Keratinocyte (primary cell): ENCODE measurements at regions not wholly inside any gene's neighbourhood (a gene's known extent, or its start where the extent isn't known, plus 50 kb on each side); places are given as distances from the start of the nearest gene placed in this dataset.

Experiments
- DNase-seq: peaks from one replicate; pipeline ENCODE4 v3.0.0-alpha.2; 2011; ENCODE audit warnings: low read depth, missing footprints, low spot score
- FAIRE-seq: peaks from 2 replicates; lab custom pipeline; 2011; peaks lifted over from hg19 to GRCh38; lab: Jason Lieb, UNC
- H2AFZ ChIP-seq: 2 replicates; pipeline ENCODE4 v1.6.0; 2012; ENCODE audit warnings: low read length, control low read depth, inconsistent platforms; ENCODE audit not compliant: control insufficient read depth
- H3K27ac ChIP-seq: 2 replicates; pipeline ENCODE4 v1.5.1; 2011; ENCODE audit warnings: low read length; ENCODE audit not compliant: control insufficient read depth, insufficient read depth
- H3K27me3 ChIP-seq: 3 replicates; pipeline ENCODE4 v1.6.0; 2011; ENCODE audit warnings: low read length; ENCODE audit not compliant: control insufficient read depth, insufficient read depth; ENCODE audit errors: extremely low read depth
- H3K36me3 ChIP-seq, 2 experiments: 2 replicates in 1 of 2; 3 replicates in 1 of 2; pipeline ENCODE4 v1.5.1; 2011; ENCODE audit warnings: low read length in 2 of 2, mild to moderate bottlenecking in 1 of 2; ENCODE audit not compliant: control insufficient read depth in 2 of 2, insufficient read depth in 2 of 2; ENCODE audit errors: extremely low read depth in 1 of 2
- H3K4me1 ChIP-seq: 3 replicates; pipeline ENCODE4 v1.5.1; 2011; ENCODE audit warnings: low read length; ENCODE audit not compliant: control insufficient read depth, insufficient read depth; ENCODE audit errors: extremely low read depth
- H3K4me2 ChIP-seq: 3 replicates; pipeline ENCODE4 v1.6.0; 2011; ENCODE audit warnings: low read depth, low read length; ENCODE audit not compliant: control insufficient read depth, insufficient read depth; ENCODE audit errors: extremely low read depth
- H3K4me3 ChIP-seq, 3 experiments: fragments of 200-600 bp in 1 of 3; sonication (generic) in 1 of 3; 2 replicates in 2 of 3; 3 replicates in 1 of 3; pipeline ENCODE4 v1.5.1; 2011 to 2016; ENCODE audit warnings: low read length in 3 of 3, mild to moderate bottlenecking in 3 of 3, control low read depth in 2 of 3, inconsistent platforms in 1 of 3, low read depth in 1 of 3, mixed read lengths in 1 of 3, mixed run types in 1 of 3, moderate library complexity in 1 of 3; ENCODE audit not compliant: control insufficient read depth in 2 of 3, insufficient read depth in 2 of 3; ENCODE audit errors: extremely low read depth in 1 of 3
- H3K79me2 ChIP-seq: 2 replicates; pipeline ENCODE4 v1.6.0; 2012; ENCODE audit warnings: low read length; ENCODE audit not compliant: control insufficient read depth, insufficient read depth
- H3K9ac ChIP-seq: 3 replicates; pipeline ENCODE4 v1.6.0; 2011; ENCODE audit warnings: low read length; ENCODE audit not compliant: control insufficient read depth, insufficient read depth; ENCODE audit errors: extremely low read depth
- H3K9me1 ChIP-seq: 3 replicates; pipeline ENCODE4 v1.6.0; 2011; ENCODE audit warnings: low read length; ENCODE audit not compliant: control insufficient read depth, insufficient read depth; ENCODE audit errors: extremely low read depth
- H3K9me3 ChIP-seq: 2 replicates; pipeline ENCODE4 v1.5.1; 2012; ENCODE audit warnings: low read depth, low read length; ENCODE audit not compliant: control insufficient read depth
- H4K20me1 ChIP-seq: 3 replicates; pipeline ENCODE4 v1.6.0; 2011; ENCODE audit warnings: low read length; ENCODE audit not compliant: control insufficient read depth, insufficient read depth; ENCODE audit errors: extremely low read depth
- EZH2 ChIP-seq: IDR thresholded peaks from one replicate; pipeline ENCODE4 v1.6.1; 2012; ENCODE audit warnings: inconsistent platforms, mild to moderate bottlenecking, low read length, moderate library complexity
- dilution Hi-C: fragments of 300-500 bp; cut with MboI; formaldehyde crosslinking; loops from one replicate; pipeline ENCODE4 v1.7.0; 2020; ENCODE audit warnings: low sequenced_read_pairs; ENCODE audit not compliant: extremely low pct_ligation_motif_present
- TF ChIP-seq, protein P1 (sequence below), 3 experiments: IDR thresholded peaks in 1 of 3; conservative IDR thresholded peaks in 1 of 3; optimal IDR thresholded peaks in 1 of 3; 2 replicates in 2 of 3; 3 replicates in 1 of 3; pipeline versions ENCODE3 to v1.5.1; 2011; ENCODE audit warnings: low read length in 3 of 3, mild to moderate bottlenecking in 3 of 3, moderate library complexity in 2 of 3, control low read depth in 1 of 3, inconsistent platforms in 1 of 3; ENCODE audit not compliant: insufficient read depth in 2 of 3; ENCODE audit errors: extremely low read depth in 1 of 3

DNA sequence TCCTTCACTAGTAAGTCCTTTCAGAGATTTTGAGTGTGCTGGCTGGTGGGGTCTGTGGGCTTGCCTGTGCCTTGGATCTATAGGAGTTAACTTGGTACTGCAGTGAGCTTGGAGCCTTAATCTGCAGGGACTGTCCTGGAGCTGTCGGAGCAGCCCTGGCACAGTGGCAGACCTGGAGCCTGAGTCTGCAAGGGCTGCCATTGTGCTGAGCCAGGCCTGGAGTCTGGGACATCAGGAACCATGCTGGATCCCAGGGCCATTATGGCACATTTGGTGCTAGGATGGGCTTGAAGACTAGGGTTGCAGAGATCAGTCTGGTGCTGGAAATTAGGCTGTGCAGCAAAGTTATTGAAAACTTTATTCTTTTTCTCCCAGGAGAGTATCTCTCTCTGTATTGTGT lies 665.4 kb downstream of the METTL15 start:
- FAIRE-seq (no peak), DNase-seq (no peak)
- Histone ChIP-seq H2AFZ (no peak overlapping the region), H3K4me1 (no peaks in the 10 kb centered on the region), H3K27ac (no peak overlapping the region), H3K9me1 (no peaks in the 10 kb centered on the region), H3K9ac (no peak overlapping the region), H3K4me2 (no peak overlapping the region), H3K27me3 (no peaks in the 10 kb centered on the region), H3K4me3 (no peak overlapping the region), H3K36me3 (no peaks in the 10 kb centered on the region), H3K79me2 (no peaks in the 10 kb centered on the region), H4K20me1 (no peaks in the 10 kb centered on the region), H3K9me3 (no peaks in the 10 kb centered on the region)
- dilution Hi-C loops: no loop called here
- TF ChIP-seq, protein P1, sequence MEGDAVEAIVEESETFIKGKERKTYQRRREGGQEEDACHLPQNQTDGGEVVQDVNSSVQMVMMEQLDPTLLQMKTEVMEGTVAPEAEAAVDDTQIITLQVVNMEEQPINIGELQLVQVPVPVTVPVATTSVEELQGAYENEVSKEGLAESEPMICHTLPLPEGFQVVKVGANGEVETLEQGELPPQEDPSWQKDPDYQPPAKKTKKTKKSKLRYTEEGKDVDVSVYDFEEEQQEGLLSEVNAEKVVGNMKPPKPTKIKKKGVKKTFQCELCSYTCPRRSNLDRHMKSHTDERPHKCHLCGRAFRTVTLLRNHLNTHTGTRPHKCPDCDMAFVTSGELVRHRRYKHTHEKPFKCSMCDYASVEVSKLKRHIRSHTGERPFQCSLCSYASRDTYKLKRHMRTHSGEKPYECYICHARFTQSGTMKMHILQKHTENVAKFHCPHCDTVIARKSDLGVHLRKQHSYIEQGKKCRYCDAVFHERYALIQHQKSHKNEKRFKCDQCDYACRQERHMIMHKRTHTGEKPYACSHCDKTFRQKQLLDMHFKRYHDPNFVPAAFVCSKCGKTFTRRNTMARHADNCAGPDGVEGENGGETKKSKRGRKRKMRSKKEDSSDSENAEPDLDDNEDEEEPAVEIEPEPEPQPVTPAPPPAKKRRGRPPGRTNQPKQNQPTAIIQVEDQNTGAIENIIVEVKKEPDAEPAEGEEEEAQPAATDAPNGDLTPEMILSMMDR (optimal IDR thresholded peaks at IDR 0.05 in 1 of 3, IDR thresholded peaks at IDR 0.05 in 1 of 3, conservative IDR thresholded peaks at IDR 0.05 in 1 of 3; ENCODE audit: extremely low read depth in 1 of 3, insufficient read depth in 2 of 3, low read length in 3 of 3): no peak
- TF ChIP-seq EZH2: no peak

- H3K4me2 ChIP-seq: no peak overlapping the region
- FAIRE-seq (no peak), DNase-seq (no peak)
- no peak overlapping the region for H3K9ac ChIP-seq
- no peaks in the 10 kb centered on the region for H4K20me1 ChIP-seq
- H3K9me3 ChIP-seq: no peaks in the 10 kb centered on the region
- H3K36me3 ChIP-seq: no peaks in the 10 kb centered on the region
- TF ChIP-seq, protein P1 (optimal IDR thresholded peaks at IDR 0.05 in 1 of 3, IDR thresholded peaks at IDR 0.05 in 1 of 3, conservative IDR thresholded peaks at IDR 0.05 in 1 of 3; ENCODE audit: extremely low read depth in 1 of 3, insufficient read depth in 2 of 3, low read length in 3 of 3): no peak
- TF ChIP-seq EZH2: no peak
- H2AFZ ChIP-seq: no peak overlapping the region
- H3K79me2 ChIP-seq: no peaks in the 10 kb centered on the region
- H3K4me3 ChIP-seq: no peak overlapping the region
- H3K27me3 ChIP-seq: no peaks in the 10 kb centered on the region
- dilution Hi-C loops: no loop called here
- H3K27ac ChIP-seq: no peak overlapping the region
- H3K9me1 ChIP-seq: no peaks in the 10 kb centered on the region
- H3K4me1 ChIP-seq: no peaks in the 10 kb centered on the region
Measured at GRCh38 chr11:28770806-28771205, 662.6 kb downstream of the METTL15 start.
